ENCODE measurements at regions not wholly inside any gene's neighbourhood (a gene's known extent, or its start where the extent isn't known, plus 50 kb on each side); places are given as distances from the start of the nearest gene placed in this dataset.
"Not testable (repeated sequence)": the region's sequence is repeated elsewhere in the genome, so short reads cannot be mapped to it uniquely, and the experiment has no call there.

- DNase-seq (ENCODE audit: extremely low spot score, insufficient read length, low read depth); FAIRE-seq: not testable (repeated sequence)
Measured at GRCh38 chr5:21488828-21489227, 1364.3 kb downstream of the CDH12 start.

DNA sequence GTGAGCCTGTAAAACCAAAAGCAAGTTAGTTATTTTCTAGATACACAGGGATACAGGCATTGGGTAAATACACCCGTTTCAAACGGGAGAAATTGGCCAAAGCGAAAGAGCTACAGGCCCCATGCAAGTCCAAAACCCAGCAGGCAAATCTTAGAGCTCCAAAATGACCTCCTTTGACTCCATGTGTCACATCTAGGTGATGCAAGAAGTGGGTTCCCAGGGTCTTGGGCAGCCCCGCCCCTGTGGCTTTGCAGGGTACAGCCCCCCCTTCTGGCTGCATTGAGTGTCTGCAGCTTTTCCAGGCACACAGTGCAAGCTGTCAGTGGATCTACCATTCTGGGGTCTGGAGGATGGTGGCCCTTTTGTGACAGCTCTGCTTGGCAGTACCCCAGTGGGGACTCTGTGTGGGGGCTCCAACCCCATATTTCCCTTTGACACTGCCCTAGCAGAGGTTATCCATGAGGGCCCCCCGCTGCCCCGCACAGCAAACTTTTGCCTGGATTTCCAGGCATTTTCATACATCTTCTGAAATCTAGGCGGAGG lies 1367.6 kb downstream of the CDH12 start:
- FAIRE-seq; DNase-seq (ENCODE audit: extremely low spot score, insufficient read length, low read depth): not testable (repeated sequence)

DNA sequence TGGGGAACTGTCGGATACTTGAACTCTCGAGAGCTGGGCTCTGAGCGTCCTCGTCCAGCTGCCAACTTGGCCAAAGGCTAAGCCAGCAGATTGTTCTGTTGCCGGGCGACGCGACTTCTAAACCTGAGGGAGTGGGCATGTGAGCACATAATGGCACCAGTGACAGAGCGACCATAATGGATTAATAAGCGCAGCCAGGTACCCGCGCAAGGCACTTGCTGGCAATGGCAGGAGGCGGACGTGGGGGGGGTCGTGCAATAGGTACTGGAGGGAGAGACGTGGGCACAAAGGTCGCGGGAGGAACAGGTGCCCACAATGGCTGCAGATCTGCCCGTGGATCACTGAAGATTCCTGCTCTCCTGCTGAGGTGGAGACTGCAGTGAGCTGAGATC lies 1368.7 kb downstream of the CDH12 start:
- DNase-seq (ENCODE audit: extremely low spot score, insufficient read length, low read depth); FAIRE-seq: not testable (repeated sequence)

DNA sequence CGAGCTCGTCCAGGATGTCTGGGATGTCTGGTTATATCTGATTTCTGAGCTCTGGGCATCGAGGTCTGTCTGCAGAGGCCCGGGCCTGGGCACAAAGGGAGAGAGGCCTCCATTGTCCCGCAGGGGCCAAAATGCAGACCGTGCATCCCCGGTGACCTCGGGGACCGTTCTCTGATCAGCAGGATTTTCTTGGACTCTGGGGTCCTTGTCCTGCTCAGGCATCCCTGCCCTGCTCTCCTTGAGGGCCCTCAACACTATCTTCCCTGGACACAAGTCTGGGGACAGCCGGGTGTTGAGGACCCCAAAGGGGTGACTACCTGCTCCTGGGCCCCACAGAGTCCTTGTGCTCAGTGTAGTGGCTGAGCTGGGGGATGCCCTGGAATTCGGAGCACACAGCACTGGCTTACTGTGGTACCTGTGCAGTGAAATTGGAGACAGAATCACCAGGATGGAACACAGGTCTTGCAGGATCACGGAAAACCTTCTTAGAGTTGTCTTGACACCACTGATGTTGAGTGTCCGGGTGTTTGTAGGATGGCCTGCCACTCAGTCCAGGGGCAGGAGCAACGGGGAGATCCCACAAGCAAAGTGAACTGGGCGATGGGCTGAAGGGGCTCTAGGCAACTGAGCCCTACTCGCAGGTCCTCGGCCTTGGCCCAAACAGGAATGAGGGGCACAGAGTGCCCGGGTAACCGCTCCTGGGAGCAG lies 1369.2 kb downstream of the CDH12 start:
- not testable (repeated sequence) for FAIRE-seq; DNase-seq (ENCODE audit: extremely low spot score, insufficient read length, low read depth)

- not testable (repeated sequence) for FAIRE-seq; DNase-seq (ENCODE audit: extremely low spot score, insufficient read length, low read depth)
Measured at GRCh38 chr5:21482983-21483650, 1370.0 kb downstream of the CDH12 start.

DNA sequence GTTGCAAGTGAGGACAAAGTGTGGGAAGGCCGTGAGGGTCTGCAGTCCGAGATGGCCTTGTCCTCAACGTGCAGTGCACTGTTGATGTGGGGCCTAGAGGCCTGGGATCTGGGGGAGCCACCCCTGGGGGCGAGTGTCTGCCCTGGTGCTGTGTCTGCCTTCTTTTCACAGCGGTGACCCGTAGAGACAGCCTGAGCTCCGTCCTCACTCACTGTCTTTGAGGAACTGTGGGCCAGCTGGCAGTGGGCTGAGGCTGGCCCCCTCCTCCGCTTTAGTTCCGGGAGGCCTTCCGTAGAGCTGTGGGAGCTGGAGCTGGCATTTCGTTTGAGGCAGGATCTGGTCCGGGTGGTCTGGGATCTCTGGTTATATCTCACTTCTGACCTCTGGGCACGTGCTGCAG lies 1370.6 kb downstream of the CDH12 start:
- not testable (repeated sequence) for DNase-seq (ENCODE audit: extremely low spot score, insufficient read length, low read depth); FAIRE-seq

DNA sequence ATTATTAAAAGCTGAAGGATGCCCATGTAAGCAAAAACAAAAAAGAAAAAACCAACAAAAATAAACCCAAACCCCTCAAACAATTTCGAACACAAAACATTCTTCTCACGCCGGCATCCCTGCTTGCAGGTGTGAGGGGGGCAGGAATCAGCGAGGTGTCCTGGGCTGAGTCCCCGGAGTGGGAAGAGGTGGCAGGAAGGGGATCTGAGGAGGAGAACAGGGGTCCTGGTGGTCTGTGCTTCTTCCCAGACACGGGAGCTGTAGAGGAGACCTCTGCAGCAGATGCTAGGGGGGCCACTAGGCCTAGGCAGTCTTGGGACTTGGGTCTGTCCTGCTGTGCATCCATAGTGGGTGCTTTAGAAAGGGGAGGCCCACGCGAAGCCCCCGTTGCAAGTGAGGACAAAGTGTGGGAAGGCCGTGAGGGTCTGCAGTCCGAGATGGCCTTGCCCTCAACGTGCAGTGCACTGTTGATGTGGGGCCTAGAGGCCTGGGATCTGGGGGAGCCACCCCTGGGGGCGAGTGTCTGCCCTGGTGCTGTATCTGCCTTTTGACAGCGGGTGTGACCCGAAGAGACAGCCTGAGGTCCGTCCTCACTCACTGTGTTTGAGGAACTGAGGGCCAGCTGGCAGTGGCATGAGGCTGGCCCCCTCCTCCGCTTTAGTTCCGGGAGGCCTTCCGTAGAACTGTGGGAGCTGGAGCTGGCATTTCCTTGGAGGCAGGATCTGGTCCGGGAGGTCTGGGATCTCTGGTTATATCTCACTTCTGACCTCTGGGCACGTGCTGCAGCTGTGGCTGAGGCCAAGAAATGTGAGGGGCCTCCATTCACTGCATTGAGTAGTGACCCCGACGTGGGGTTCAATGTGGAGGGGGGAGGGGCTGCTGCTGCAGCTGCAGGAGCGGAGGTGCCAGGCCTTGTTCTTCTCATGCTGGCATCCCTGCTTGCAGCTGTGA lies 1371.5 kb downstream of the CDH12 start:
- FAIRE-seq; DNase-seq (ENCODE audit: extremely low spot score, insufficient read length, low read depth): not testable (repeated sequence)

DNA sequence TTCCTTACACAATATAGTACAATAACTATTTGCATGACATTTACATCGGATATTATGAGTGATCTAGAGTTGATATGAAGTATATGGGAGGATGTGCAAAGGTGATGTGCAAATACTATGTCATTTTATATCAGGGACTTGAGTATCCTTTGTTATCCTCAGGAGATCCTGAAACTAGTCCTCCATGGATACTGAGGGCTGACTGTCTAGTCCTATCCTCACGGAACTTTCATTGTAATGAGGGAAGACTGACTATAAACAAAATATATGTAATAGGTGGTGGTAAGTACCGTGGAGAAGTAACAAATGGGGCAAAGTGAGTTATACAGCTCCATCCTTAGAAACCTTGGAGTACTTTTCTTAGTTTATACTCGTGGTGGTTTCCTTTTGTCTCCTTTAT lies 1373.1 kb downstream of the CDH12 start:
- DNase-seq (ENCODE audit: extremely low spot score, insufficient read length, low read depth); FAIRE-seq: not testable (repeated sequence)

DNA sequence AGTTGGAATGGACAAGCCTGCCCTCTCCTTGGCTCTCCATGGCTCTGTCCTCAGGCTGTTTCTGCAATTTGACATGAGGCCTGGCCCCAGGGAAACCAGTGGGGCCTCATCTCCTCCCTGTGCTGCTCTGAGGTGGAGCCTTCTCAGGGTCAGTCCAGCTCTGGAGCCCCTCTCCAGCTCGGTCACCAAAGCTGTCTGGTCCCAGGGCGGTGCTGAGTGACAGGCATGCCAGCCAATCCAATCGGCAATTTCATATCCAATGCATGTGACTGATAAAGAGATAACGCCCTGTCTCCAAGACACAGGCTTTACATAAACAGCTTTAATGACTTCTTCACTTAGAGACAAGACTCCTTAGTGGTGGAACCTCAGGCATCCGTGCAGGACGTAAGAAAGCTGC lies 1379.2 kb downstream of the CDH12 start:
- FAIRE-seq; DNase-seq (ENCODE audit: extremely low spot score, insufficient read length, low read depth): not testable (repeated sequence)

- not testable (repeated sequence) for FAIRE-seq; DNase-seq (ENCODE audit: extremely low spot score, insufficient read length, low read depth)
Measured at GRCh38 chr5:21473436-21473835, 1379.7 kb downstream of the CDH12 start.

- not testable (repeated sequence) for FAIRE-seq; DNase-seq (ENCODE audit: extremely low spot score, insufficient read length, low read depth)
Measured at GRCh38 chr5:21471691-21472090, 1381.5 kb downstream of the CDH12 start.

GRCh38 chr5:21469523-21470101 lies 1383.5 kb downstream of the CDH12 start:
- not testable (repeated sequence) for FAIRE-seq; DNase-seq (ENCODE audit: extremely low spot score, insufficient read length, low read depth)

GRCh38 chr5:21467544-21467943 lies 1385.6 kb downstream of the CDH12 start:
- not testable (repeated sequence) for FAIRE-seq

GRCh38 chr5:21459744-21460073 lies 1393.4 kb downstream of the CDH12 start:
- FAIRE-seq; DNase-seq (ENCODE audit: extremely low spot score, insufficient read length, low read depth): not testable (repeated sequence)

More at GRCh38 chr5:21467544-21467943, 1385.6 kb downstream of the CDH12 start:
- not testable (repeated sequence) for DNase-seq (ENCODE audit: extremely low spot score, insufficient read length, low read depth)

DNA sequence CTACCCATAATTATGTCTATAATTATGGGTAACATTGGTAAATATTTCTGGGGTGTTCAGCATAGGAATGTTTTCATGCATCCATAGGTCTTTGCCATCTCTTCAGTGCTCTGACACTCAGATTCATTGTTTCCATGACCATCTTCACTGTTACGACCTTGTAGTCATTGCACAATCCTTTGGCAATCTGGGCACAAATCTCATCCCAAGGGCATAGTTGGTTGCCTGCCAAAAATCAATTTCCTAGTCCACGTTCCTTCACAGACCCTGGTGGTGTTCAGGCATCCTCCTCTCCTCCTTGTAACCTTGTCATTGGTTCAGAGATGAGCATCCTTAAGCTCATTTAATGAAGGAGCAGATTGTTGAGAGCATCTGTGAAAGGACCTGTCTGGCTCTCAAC lies 1400.7 kb downstream of the CDH12 start:
- DNase-seq (ENCODE audit: extremely low spot score, insufficient read length, low read depth) (no peak), FAIRE-seq (no peak)

GRCh38 chr5:21432646-21433045 lies 1420.5 kb downstream of the CDH12 start:
- FAIRE-seq = no peak

GRCh38 chr5:21424907-21425306 lies 1428.2 kb downstream of the CDH12 start:
- no peak for FAIRE-seq
- no peak for DNase-seq (ENCODE audit: extremely low spot score, insufficient read length, low read depth)

More at GRCh38 chr5:21432646-21433045, 1420.5 kb downstream of the CDH12 start:
- no peak for DNase-seq (ENCODE audit: extremely low spot score, insufficient read length, low read depth)

DNA sequence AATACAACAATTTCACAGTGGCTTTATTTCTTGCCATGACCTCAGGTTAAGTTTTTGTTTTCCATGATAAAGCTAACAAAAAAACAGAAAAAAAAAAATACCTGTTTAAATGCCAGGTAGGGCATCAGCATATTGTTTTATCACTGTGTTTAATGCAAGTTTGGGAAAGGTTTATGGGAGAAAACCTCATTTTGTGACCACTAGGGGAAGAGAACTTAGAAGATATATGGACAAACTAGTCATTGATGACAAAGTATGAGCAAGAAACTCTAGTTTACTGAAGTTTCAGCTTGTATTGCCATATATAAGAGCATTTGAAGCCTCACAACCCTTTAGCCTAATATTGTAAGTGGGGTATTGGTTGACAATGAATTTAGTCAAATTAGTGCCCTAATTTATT lies 1431.4 kb upstream of the CDH18 start:
- FAIRE-seq = no peak
- DNase-seq (ENCODE audit: extremely low spot score, insufficient read length, low read depth) = no peak

- not testable (repeated sequence) for DNase-seq (ENCODE audit: extremely low spot score, insufficient read length, low read depth); FAIRE-seq
Measured at GRCh38 chr5:21402089-21402488, 1414.1 kb upstream of the CDH18 start.
